PFSK-1 (cell line): ENCODE measurements at regions not wholly inside any gene's neighbourhood (a gene's known extent, or its start where the extent isn't known, plus 50 kb on each side); places are given as distances from the start of the nearest gene placed in this dataset.

Source experiments
- POLR2AphosphoS5 ChIP-seq: IDR thresholded peaks from 2 replicates; pipeline ENCODE4 v1.6.1; 2012; ENCODE audit warnings: low read depth, mild to moderate bottlenecking, control low read depth, low read length, moderate library complexity
- TF ChIP-seq, protein P1 (sequence below), 2 experiments: IDR thresholded peaks; 2 replicates each; pipeline versions ENCODE4 v1.6.1 to v1.8.0; 2011 to 2012; ENCODE audit warnings: low read depth in 2 of 2, low read length in 2 of 2, control low read depth in 1 of 2, inconsistent platforms in 1 of 2, mild to moderate bottlenecking in 1 of 2, moderate library complexity in 1 of 2; ENCODE audit not compliant: insufficient read depth in 1 of 2

DNA sequence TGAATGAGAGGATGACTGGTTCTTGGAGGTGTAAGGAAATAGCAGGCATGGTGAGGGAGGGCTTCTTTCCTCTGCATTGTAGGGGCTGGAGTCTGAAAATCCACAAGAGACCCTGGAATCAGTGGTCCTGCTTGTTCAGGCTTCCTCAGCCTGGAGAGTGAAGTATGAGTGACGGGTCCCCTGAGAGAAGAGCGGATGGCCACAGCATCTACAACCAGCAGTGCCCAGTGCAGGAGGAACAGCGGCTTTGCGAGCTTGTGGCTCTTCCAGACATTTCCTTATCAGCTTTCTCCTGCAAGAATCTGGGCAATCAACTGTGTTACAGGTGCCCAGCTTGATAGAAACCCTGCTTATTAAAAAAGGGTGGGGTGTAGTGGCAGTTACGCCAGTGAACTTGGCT lies 97.0 kb upstream of the HES1 start:
- TF ChIP-seq, protein P1, sequence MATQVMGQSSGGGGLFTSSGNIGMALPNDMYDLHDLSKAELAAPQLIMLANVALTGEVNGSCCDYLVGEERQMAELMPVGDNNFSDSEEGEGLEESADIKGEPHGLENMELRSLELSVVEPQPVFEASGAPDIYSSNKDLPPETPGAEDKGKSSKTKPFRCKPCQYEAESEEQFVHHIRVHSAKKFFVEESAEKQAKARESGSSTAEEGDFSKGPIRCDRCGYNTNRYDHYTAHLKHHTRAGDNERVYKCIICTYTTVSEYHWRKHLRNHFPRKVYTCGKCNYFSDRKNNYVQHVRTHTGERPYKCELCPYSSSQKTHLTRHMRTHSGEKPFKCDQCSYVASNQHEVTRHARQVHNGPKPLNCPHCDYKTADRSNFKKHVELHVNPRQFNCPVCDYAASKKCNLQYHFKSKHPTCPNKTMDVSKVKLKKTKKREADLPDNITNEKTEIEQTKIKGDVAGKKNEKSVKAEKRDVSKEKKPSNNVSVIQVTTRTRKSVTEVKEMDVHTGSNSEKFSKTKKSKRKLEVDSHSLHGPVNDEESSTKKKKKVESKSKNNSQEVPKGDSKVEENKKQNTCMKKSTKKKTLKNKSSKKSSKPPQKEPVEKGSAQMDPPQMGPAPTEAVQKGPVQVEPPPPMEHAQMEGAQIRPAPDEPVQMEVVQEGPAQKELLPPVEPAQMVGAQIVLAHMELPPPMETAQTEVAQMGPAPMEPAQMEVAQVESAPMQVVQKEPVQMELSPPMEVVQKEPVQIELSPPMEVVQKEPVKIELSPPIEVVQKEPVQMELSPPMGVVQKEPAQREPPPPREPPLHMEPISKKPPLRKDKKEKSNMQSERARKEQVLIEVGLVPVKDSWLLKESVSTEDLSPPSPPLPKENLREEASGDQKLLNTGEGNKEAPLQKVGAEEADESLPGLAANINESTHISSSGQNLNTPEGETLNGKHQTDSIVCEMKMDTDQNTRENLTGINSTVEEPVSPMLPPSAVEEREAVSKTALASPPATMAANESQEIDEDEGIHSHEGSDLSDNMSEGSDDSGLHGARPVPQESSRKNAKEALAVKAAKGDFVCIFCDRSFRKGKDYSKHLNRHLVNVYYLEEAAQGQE (IDR thresholded peaks at IDR 0.05; ENCODE audit: insufficient read depth in 1 of 2, low read depth in 2 of 2, low read length in 2 of 2), result no peak
- TF ChIP-seq POLR2AphosphoS5, result no peak
